SK-N-SH treated with all-trans-retinoic acid at 6 μM for 48 hours (cell line): ENCODE measurements at regions not wholly inside any gene's neighbourhood (a gene's known extent, or its start where the extent isn't known, plus 50 kb on each side); places are given as distances from the start of the nearest gene placed in this dataset.

Experiments
- OSR1 ChIP-seq: fragments of 250-450 bp; sonication (Bioruptor Pico); IDR thresholded peaks from 2 replicates; pipeline ENCODE4 v1.8.0; 2022; ENCODE audit warnings: moderate library complexity, mild to moderate bottlenecking, inconsistent platforms
- TOX ChIP-seq: fragments of 250-450 bp; sonication (Bioruptor Pico); IDR thresholded peaks from 2 replicates; pipeline ENCODE4 v1.8.0; 2021; ENCODE audit warnings: mild to moderate bottlenecking, moderate library complexity, borderline replicate concordance
- ZFP30 ChIP-seq: fragments of 450-650 bp; formaldehyde crosslinking; IDR thresholded peaks from 2 replicates; pipeline ENCODE4 v1.5.0; 2022; ENCODE audit warnings: mild to moderate bottlenecking, moderate library complexity
- TF ChIP-seq, protein P1 (sequence below): fragments of 250-450 bp; sonication (Bioruptor Pico); IDR thresholded peaks from 2 replicates; pipeline ENCODE4 v1.5.0; 2020; ENCODE audit warnings: mild to moderate bottlenecking, moderate library complexity

DNA sequence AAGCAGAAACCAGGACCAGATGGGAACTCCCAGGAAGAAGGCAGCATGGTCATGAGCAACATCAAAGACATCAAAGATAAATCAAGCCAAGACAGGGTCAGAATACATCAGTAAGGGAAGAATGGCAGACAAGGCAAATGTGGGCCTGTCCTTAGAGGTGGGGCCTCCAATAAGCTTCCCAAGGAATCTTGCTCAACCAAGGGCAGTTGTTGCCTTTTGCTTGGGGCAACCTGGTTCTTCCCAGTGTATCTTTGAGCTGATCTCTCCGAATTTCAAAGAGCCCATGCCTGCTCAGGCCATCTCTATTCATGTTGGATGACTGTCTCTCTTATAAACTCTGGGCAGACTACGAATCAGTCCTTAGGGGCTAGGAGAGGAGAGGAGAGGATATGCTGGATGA lies 68.4 kb upstream of the HABP2 start:
- TF ChIP-seq, protein P1, sequence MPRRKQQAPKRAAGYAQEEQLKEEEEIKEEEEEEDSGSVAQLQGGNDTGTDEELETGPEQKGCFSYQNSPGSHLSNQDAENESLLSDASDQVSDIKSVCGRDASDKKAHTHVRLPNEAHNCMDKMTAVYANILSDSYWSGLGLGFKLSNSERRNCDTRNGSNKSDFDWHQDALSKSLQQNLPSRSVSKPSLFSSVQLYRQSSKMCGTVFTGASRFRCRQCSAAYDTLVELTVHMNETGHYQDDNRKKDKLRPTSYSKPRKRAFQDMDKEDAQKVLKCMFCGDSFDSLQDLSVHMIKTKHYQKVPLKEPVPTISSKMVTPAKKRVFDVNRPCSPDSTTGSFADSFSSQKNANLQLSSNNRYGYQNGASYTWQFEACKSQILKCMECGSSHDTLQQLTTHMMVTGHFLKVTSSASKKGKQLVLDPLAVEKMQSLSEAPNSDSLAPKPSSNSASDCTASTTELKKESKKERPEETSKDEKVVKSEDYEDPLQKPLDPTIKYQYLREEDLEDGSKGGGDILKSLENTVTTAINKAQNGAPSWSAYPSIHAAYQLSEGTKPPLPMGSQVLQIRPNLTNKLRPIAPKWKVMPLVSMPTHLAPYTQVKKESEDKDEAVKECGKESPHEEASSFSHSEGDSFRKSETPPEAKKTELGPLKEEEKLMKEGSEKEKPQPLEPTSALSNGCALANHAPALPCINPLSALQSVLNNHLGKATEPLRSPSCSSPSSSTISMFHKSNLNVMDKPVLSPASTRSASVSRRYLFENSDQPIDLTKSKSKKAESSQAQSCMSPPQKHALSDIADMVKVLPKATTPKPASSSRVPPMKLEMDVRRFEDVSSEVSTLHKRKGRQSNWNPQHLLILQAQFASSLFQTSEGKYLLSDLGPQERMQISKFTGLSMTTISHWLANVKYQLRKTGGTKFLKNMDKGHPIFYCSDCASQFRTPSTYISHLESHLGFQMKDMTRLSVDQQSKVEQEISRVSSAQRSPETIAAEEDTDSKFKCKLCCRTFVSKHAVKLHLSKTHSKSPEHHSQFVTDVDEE: no peak
- no peak for TF ChIP-seq OSR1 (CRISPR knock-in tag)
- no peak for TF ChIP-seq TOX
- no peak for TF ChIP-seq ZFP30 (CRISPR knock-in tag)
